HFFc6 (cell line): ENCODE measurements at regions not wholly inside any gene's neighbourhood (a gene's known extent, or its start where the extent isn't known, plus 50 kb on each side); places are given as distances from the start of the nearest gene placed in this dataset.
"Not testable (repeated sequence)": the region's sequence is repeated elsewhere in the genome, so short reads cannot be mapped to it uniquely, and the experiment has no call there.

Experiments used
- DNase-seq: peaks from one replicate; pipeline ENCODE4 v3.0.0-alpha.2; 2018
- H3K27ac Mint-ChIP-seq: 2 replicates; pipeline ENCODE4 v1.8.0; 2020; ENCODE audit warnings: mild to moderate bottlenecking, mixed read lengths
- H3K27me3 Mint-ChIP-seq: 2 replicates; pipeline ENCODE4 v1.8.0; 2021; ENCODE audit warnings: mild to moderate bottlenecking, moderate library complexity, mixed read lengths; ENCODE audit not compliant: insufficient read depth
- H3K36me3 Mint-ChIP-seq: 2 replicates; pipeline ENCODE4 v1.8.0; 2021; ENCODE audit warnings: low read depth, mixed read lengths
- H3K4me1 Mint-ChIP-seq: 2 replicates; pipeline ENCODE4 v1.8.0; 2020; ENCODE audit warnings: low read depth, mixed read lengths
- H3K4me3 Mint-ChIP-seq: 2 replicates; pipeline ENCODE4 v1.8.0; 2020; ENCODE audit warnings: mild to moderate bottlenecking, moderate library complexity, mixed read lengths
- H3K9me3 Mint-ChIP-seq: 2 replicates; pipeline ENCODE4 v1.8.0; 2020; ENCODE audit warnings: mild to moderate bottlenecking, mixed read lengths
- TF ChIP-seq, protein P1 (sequence below): fragments of 200-600 bp; sonication (generic); IDR thresholded peaks from 2 replicates; pipeline ENCODE4 v1.5.0; 2021; ENCODE audit warnings: antibody characterized with exemption, mild to moderate bottlenecking

DNA sequence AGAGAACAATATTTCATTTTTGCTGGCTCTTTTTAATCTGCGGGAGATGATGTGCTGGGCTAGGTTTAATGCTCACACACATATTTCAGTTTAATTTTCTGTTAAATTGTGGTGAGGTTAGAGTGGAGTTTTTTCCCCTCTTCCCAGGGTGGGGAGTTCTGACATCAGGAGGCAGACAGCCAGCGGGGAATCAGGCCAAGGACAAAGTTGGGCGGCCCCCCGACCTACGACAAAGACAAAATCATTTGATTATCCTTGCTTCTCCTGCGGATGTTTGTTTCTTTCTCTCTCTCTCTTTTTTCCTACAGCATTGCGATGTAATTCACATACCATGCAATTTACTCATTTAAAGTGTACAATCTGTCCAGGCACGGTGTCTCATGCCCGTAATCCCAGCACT lies 295.9 kb downstream of the NPIPA7 start:
- DNase-seq, H3K4me3 Mint-ChIP-seq, H3K9me3 Mint-ChIP-seq, H3K27ac Mint-ChIP-seq, H3K27me3 Mint-ChIP-seq, H3K4me1 Mint-ChIP-seq, H3K36me3 Mint-ChIP-seq: not testable (repeated sequence)

DNA sequence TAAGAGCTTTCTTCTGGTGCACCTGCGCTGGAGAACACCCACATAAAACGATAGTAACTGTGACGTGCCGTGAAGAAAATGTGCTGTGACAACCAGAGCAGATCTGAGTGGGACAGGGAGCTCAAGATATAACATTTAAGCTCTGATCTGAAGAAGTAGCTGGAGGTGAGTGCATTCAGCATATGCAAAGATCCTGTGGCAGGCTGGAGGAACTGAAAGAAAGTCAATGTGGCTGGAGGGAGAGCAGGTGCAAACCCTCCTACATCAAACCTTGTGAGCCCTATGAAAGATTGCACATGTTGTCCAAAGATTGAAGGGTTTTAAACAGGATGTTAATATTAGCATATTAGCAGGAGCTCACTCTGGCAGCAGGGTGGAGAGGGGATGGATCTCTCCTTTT lies 342.9 kb downstream of the NPIPA7 start:
- H3K9me3 Mint-ChIP-seq, H3K36me3 Mint-ChIP-seq, H3K4me3 Mint-ChIP-seq, H3K27ac Mint-ChIP-seq, H3K4me1 Mint-ChIP-seq, DNase-seq, H3K27me3 Mint-ChIP-seq: not testable (repeated sequence)

DNA sequence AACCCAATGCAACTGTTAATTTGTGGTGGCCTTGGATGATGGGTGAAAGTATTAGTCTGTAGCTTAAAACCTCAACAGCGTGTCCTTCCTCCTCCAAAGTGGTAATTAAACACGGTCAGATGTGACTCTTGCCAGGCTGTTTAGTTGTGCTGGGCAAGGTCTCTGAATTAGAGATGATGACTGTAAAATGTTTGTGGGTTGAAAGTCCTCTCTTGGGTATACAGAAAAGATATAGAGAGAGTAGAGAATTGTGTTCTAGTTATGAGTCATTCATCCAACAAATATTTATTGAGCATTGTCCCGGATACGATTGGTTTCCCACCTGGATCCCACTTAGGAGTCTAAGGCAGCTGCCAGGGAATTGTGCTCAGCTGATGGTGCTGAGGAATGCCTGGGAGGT lies 343.7 kb downstream of the NPIPA7 start:
- not testable (repeated sequence) for H3K36me3 Mint-ChIP-seq, H3K27me3 Mint-ChIP-seq, H3K4me1 Mint-ChIP-seq, H3K27ac Mint-ChIP-seq, DNase-seq, H3K9me3 Mint-ChIP-seq, H3K4me3 Mint-ChIP-seq

DNA sequence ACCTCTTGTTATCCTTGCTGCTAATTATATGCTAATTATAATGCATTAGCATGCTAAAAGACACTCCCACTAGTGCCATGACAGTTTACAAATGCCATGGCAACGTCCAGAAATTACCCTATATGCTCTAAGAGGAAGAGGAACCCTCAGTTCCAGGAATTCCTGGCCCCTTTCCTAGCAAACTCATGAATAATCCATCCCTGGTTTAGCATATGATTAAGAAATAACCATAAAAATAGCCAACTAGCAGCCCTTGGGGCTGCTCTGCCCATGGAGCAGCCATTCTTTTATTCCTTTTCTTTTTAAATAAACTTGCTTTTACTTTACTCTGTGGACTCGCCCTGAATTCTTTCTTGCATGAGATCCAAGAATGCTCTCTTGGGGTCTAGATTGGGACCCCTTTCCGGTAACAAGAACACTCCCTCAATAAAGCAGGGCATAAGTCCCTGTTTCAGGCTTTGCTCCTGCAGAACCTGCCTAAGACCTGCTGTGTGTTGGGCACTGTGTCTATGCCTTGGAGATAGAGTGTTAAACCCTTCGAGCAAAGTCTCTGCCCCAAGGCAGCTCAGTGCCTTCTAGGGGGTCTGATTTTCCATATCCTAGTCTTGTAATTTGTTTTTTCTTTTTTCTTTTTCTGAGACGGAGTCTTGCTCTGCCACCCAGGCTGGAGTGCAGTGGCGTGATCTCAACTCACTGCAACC lies 345.0 kb downstream of the NPIPA7 start:
- not testable (repeated sequence) for H3K9me3 Mint-ChIP-seq, H3K27ac Mint-ChIP-seq, H3K27me3 Mint-ChIP-seq, H3K36me3 Mint-ChIP-seq, H3K4me3 Mint-ChIP-seq, H3K4me1 Mint-ChIP-seq, DNase-seq

DNA sequence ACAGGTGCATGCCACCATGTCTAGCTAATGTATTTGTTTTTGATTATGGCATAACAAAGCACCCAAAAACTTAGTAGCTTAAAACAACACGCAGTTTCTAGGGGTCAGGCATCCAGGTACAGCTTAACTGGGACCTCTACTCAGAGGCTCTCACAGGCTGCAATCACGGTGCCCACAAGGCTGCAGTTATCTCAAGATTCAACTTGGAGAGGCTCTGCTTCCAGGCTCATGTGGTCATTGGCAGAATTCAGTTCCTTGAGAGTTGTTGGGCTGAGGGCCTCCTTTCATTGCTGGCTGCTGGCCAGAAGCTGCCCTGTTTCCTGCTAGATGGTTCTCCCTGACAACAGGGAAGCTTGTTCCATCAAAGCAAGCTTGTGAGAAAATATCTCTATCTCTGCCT lies 348.1 kb downstream of the NPIPA7 start:
- not testable (repeated sequence) for H3K4me3 Mint-ChIP-seq

DNA sequence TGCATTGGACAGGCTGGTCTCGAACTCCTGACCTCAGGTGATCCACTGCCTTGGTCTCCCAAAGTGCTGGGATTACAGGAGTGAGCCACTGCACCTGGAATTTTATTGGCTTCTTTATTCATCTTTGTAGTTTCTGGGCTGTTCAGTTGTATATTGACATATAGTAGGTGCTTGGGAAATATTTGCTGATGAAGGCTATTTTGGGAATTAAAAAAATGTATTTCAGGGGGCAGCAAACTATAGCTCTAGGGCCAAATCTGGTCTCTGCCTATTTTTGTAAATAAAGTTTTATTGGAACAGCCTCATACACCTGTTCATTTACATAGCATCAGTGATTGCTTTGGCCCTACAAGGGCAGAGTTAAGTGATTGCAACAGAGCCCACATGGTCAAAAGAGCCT lies 363.6 kb downstream of the NPIPA7 start:
- not testable (repeated sequence) for H3K27me3 Mint-ChIP-seq, H3K4me1 Mint-ChIP-seq, DNase-seq, H3K9me3 Mint-ChIP-seq, H3K4me3 Mint-ChIP-seq, H3K36me3 Mint-ChIP-seq, H3K27ac Mint-ChIP-seq

More for the DNA sequence above, 348.1 kb downstream of the NPIPA7 start:
- not testable (repeated sequence) for DNase-seq, H3K4me1 Mint-ChIP-seq, H3K36me3 Mint-ChIP-seq, H3K9me3 Mint-ChIP-seq, H3K27ac Mint-ChIP-seq, H3K27me3 Mint-ChIP-seq

DNA sequence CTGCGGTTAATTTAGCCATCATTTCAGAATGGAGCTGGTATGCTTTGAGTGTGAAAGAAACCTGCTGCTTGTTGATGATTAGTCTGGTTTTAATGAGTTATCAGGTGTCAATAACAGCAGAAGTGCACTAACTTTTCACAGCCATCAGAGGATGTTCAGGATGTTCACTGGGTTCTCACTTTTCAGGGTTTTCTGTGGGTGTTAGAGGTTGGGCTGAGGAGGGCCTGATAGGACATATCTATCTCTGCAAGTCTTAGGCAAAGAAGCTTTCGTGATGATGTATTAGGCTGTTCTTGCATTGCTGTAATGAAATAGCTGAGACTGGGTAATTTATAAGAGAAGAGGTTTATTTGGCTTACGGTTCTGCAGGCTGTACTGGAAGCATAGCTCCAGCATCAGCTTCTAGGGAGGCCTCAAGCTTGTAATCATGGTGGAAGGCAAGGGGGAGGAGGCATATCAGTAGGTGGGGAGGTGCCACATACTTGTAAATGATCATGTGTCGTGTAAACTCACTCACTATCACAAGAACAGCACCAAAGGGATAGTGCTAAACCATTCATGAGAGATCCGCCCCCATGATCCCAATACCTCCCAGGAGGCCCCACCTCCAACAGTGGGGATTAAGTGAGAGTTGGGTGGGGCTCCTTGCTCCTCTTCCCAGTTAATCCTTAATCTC lies 376.2 kb downstream of the NPIPA7 start:
- not testable (repeated sequence) for H3K4me3 Mint-ChIP-seq, H3K36me3 Mint-ChIP-seq, H3K9me3 Mint-ChIP-seq, H3K27ac Mint-ChIP-seq, H3K27me3 Mint-ChIP-seq, DNase-seq, H3K4me1 Mint-ChIP-seq

DNA sequence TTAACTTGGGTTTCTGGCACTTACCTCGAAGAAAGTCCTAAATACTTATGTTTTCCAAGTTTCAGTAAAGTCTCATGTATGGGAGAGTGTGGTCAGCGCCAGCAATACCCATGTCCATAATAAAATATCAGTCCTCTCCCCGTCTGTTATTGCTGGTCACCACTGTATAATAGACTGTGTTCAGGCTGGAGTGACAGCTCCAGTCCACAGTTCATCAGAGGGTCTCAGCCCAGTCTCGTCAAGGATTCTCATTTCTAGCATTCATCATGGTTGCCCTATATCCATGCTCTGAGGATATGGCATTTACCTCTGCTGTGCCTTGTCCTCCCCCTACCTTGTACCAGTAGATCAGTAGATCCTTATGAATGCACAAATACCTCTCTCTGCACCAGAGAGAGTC lies 384.5 kb downstream of the NPIPA7 start:
- Mint-ChIP-seq H3K27ac (no peak overlapping the region), H3K27me3 (no peaks in the 10 kb centered on the region; the same call in 1 of the 2 replicates), H3K9me3 (peaks cover 24% of the 10 kb centered on the region), H3K36me3 (no peaks in the 10 kb centered on the region), H3K4me3 (no peak overlapping the region), H3K4me1 (no peaks in the 10 kb centered on the region)
- TF ChIP-seq, protein P1, sequence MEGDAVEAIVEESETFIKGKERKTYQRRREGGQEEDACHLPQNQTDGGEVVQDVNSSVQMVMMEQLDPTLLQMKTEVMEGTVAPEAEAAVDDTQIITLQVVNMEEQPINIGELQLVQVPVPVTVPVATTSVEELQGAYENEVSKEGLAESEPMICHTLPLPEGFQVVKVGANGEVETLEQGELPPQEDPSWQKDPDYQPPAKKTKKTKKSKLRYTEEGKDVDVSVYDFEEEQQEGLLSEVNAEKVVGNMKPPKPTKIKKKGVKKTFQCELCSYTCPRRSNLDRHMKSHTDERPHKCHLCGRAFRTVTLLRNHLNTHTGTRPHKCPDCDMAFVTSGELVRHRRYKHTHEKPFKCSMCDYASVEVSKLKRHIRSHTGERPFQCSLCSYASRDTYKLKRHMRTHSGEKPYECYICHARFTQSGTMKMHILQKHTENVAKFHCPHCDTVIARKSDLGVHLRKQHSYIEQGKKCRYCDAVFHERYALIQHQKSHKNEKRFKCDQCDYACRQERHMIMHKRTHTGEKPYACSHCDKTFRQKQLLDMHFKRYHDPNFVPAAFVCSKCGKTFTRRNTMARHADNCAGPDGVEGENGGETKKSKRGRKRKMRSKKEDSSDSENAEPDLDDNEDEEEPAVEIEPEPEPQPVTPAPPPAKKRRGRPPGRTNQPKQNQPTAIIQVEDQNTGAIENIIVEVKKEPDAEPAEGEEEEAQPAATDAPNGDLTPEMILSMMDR: no peak
- DNase-seq: no peak

DNA sequence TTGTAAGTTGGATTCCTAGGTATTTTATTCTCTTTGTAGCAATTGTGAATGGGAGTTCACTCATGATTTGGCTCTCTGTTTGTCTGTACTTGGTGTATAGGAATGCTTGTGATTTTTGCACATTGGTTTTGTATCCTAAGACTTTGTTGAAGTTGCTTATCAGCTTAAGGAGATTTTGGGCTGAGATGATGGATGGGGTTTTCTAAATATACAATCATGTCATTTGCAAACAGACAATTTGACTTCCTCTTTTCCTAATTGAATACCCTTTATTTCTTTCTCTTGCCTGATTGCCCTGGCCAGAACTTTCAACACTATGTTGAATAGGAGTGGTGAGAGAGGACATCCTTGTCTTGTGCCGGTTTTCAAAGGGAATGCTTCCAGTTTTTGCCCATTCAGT lies 391.8 kb downstream of the NPIPA7 start:
- peaks cover 42% of the 10 kb centered on the region for H3K9me3 Mint-ChIP-seq
- H3K27me3 Mint-ChIP-seq, DNase-seq, H3K36me3 Mint-ChIP-seq, H3K4me1 Mint-ChIP-seq, H3K4me3 Mint-ChIP-seq, H3K27ac Mint-ChIP-seq: not testable (repeated sequence)

DNA sequence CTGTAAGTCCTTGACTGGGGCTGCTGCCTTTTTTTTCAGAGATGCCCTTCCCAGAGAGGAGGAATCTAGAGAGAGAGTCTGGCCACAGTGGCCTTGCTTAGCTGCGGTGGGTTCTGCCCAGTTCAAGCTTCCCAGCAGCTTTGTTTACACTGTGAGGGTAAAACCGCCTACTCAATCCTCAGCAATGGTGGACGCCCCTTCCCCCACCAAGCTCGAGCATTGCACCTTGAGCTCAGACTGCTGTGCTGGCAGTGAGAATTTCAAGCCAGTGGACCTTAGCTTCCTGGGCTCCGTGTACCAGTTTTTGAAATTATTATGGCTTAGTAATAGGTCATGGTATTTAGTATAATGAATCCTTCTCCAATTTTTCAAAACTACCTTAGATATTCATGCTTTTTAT lies 395.4 kb downstream of the NPIPA7 start:
- no peaks in the 10 kb centered on the region for H3K36me3 Mint-ChIP-seq
- no peak for DNase-seq
- H3K27me3 Mint-ChIP-seq: no peaks in the 10 kb centered on the region
- H3K4me1 Mint-ChIP-seq: no peaks in the 10 kb centered on the region
- TF ChIP-seq, protein P1: no peak
- H3K9me3 Mint-ChIP-seq: peaks cover 43% of the 10 kb centered on the region
- no peak overlapping the region for H3K4me3 Mint-ChIP-seq
- H3K27ac Mint-ChIP-seq: no peak overlapping the region
